IMR-90 (cell line): ENCODE measurements at regions not wholly inside any gene's neighbourhood (a gene's known extent, or its start where the extent isn't known, plus 50 kb on each side); places are given as distances from the start of the nearest gene placed in this dataset.

Experiments
- ATAC-seq: fragments of 200-7000 bp; cut with Tn5 transposase; 2 replicates; pipeline ENCODE4 v1.9.1; 2020; ENCODE audit warnings: low read depth, mild to moderate bottlenecking, moderate library complexity
- BruUV-seq: library from RNA; stranded (reverse); fragments of 400-500 nt; replicated peaks from 2 replicates; lab custom pipeline; 2021; lab: Mats Ljungman, UMichigan
- CTCF ChIA-PET: fragments of 300-600 bp; formaldehyde crosslinking; extraction: SDS; loops from one replicate; lab custom pipeline; 2021; ENCODE audit warnings: antibody characterized with exemption; lab: Yijun Ruan, JAX
- POLR2A ChIA-PET: fragments of 300-600 bp; sonication (Branson Sonifier 250); formaldehyde crosslinking; loops from one replicate; lab custom pipeline; 2022; ENCODE audit warnings: antibody characterized with exemption; ENCODE audit not compliant: unreplicated experiment; lab: Charles Lee
- DNase-seq: peaks from one replicate; pipeline ENCODE4 v3.0.0; 2013
- H2AFZ ChIP-seq: replicated peaks from 2 replicates; pipeline ENCODE3; 2013; ENCODE audit warnings: low read length, mild to moderate bottlenecking; ENCODE audit not compliant: poor library complexity
- H2AK5ac ChIP-seq: 2 replicates; pipeline ENCODE4 v1.6.1; 2013; ENCODE audit warnings: low read depth, low read length, inconsistent platforms
- H2AK9ac ChIP-seq: replicated peaks from 2 replicates; pipeline ENCODE3; 2013; ENCODE audit warnings: mild to moderate bottlenecking, low read depth, low read length, moderate library complexity; ENCODE audit not compliant: poor library complexity
- H2BK120ac ChIP-seq: 2 replicates; pipeline ENCODE4 v1.6.1; 2013; ENCODE audit warnings: low read depth, low read length, inconsistent platforms
- H2BK15ac ChIP-seq: 3 replicates; pipeline ENCODE4 v1.6.1; 2013; ENCODE audit warnings: low read depth, low read length, inconsistent platforms
- H2BK20ac ChIP-seq: 2 replicates; pipeline ENCODE4 v1.6.1; 2013; ENCODE audit warnings: low read depth, mild to moderate bottlenecking, inconsistent platforms, low read length, moderate library complexity
- H2BK5ac ChIP-seq: 2 replicates; pipeline ENCODE4 v1.6.1; 2013; ENCODE audit warnings: mild to moderate bottlenecking, low read depth, low read length, inconsistent platforms; ENCODE audit not compliant: poor library complexity, severe bottlenecking
- H3K14ac ChIP-seq: replicated peaks from 2 replicates; pipeline ENCODE4 v1.6.1; 2013; ENCODE audit warnings: low read depth, low read length, inconsistent platforms
- H3K18ac ChIP-seq: 2 replicates; pipeline ENCODE4 v1.6.1; 2013; ENCODE audit warnings: low read depth, low read length, control low read depth
- H3K23ac ChIP-seq: 2 replicates; pipeline ENCODE4 v1.6.1; 2013; ENCODE audit warnings: low read depth, low read length, inconsistent platforms
- H3K27ac ChIP-seq: 2 replicates; pipeline ENCODE4 v1.5.1; 2013; ENCODE audit warnings: mild to moderate bottlenecking, control low read depth, low read length; ENCODE audit not compliant: insufficient read depth
- H3K27me3 ChIP-seq: 2 replicates; pipeline ENCODE4 v1.6.1; 2013; ENCODE audit warnings: low read length; ENCODE audit not compliant: control insufficient read depth, insufficient read depth
- H3K36me3 ChIP-seq: 2 replicates; pipeline ENCODE4 v1.6.1; 2013; ENCODE audit warnings: low read length, mixed read lengths; ENCODE audit not compliant: control insufficient read depth, insufficient read depth
- H3K4ac ChIP-seq: 2 replicates; pipeline ENCODE4 v1.6.1; 2013; ENCODE audit warnings: low read depth, low read length, inconsistent platforms
- H3K4me1 ChIP-seq: 2 replicates; pipeline ENCODE4 v1.6.1; 2013; ENCODE audit warnings: low read length, mixed read lengths; ENCODE audit not compliant: control insufficient read depth, insufficient read depth
- H3K4me2 ChIP-seq: 2 replicates; pipeline ENCODE4 v1.6.1; 2013; ENCODE audit warnings: low read depth, mild to moderate bottlenecking, control low read depth, low read length, moderate library complexity
- H3K4me3 ChIP-seq: 2 replicates; pipeline ENCODE4 v1.5.1; 2013; ENCODE audit warnings: low read depth, mild to moderate bottlenecking, control low read depth, low read length, moderate library complexity; ENCODE audit not compliant: insufficient read depth
- H3K56ac ChIP-seq: 2 replicates; pipeline ENCODE4 v1.6.1; 2013; ENCODE audit warnings: low read length, inconsistent platforms; ENCODE audit not compliant: insufficient read depth; ENCODE audit errors: extremely low read depth
- H3K79me1 ChIP-seq, 2 experiments: 2 replicates each; pipeline ENCODE4 v1.6.1; 2013; ENCODE audit warnings: low read length in 2 of 2, inconsistent platforms in 1 of 2, low read depth in 1 of 2
- H3K9ac ChIP-seq: 2 replicates; pipeline ENCODE4 v1.6.1; 2013; ENCODE audit warnings: low read depth, low read length, control low read depth
- H3K9me1 ChIP-seq: 2 replicates; pipeline ENCODE4 v1.6.1; 2013; ENCODE audit warnings: low read length, inconsistent platforms; ENCODE audit not compliant: insufficient read depth
- H3K9me3 ChIP-seq: 2 replicates; pipeline ENCODE4 v1.6.1; 2013; ENCODE audit warnings: low read length; ENCODE audit not compliant: control insufficient read depth, insufficient read depth
- H4K20me1 ChIP-seq: 2 replicates; pipeline ENCODE4 v1.6.1; 2013; ENCODE audit warnings: low read length, inconsistent platforms; ENCODE audit not compliant: insufficient read depth
- H4K5ac ChIP-seq: 2 replicates; pipeline ENCODE4 v1.6.1; 2013; ENCODE audit warnings: mild to moderate bottlenecking, low read depth, low read length, control low read depth
- H4K8ac ChIP-seq, 2 experiments: 2 replicates each; pipeline ENCODE4 v1.6.1; 2013; ENCODE audit warnings: low read depth in 2 of 2, low read length in 2 of 2, control low read depth in 1 of 2, inconsistent platforms in 1 of 2
- H4K91ac ChIP-seq: 2 replicates; pipeline ENCODE4 v1.6.1; 2013; ENCODE audit warnings: low read depth, low read length, inconsistent platforms; ENCODE audit not compliant: insufficient read depth
- BHLHE40 ChIP-seq: fragments of 150-350 bp; IDR thresholded peaks from 2 replicates; pipeline ENCODE4 v1.6.1; 2016; ENCODE audit warnings: mild to moderate bottlenecking, low read depth, low read length
- CEBPB ChIP-seq: IDR thresholded peaks from 2 replicates; pipeline ENCODE4 v1.6.1; 2012; ENCODE audit warnings: low read depth, low read length, improper control_type of control experiment
- CHD1 ChIP-seq: IDR thresholded peaks from 2 replicates; pipeline ENCODE4 v1.6.1; 2012; ENCODE audit warnings: low read depth, low read length, improper control_type of control experiment
- CTCF ChIP-seq: conservative IDR thresholded peaks from 2 replicates; pipeline ENCODE4 v1.5.1; 2012; ENCODE audit warnings: mild to moderate bottlenecking, low read depth, low read length, improper control_type of control experiment
- ELK1 ChIP-seq: fragments of 150-350 bp; IDR thresholded peaks from 2 replicates; pipeline ENCODE4 v1.6.1; 2016; ENCODE audit warnings: low read depth, mild to moderate bottlenecking, low read length, moderate library complexity, borderline replicate concordance
- FOS ChIP-seq: fragments of 150-350 bp; IDR thresholded peaks from 2 replicates; pipeline ENCODE4 v1.6.1; 2016; ENCODE audit warnings: low read depth, low read length
- MAFK ChIP-seq: IDR thresholded peaks from 2 replicates; pipeline ENCODE4 v1.6.1; 2012; ENCODE audit warnings: low read depth, low read length, improper control_type of control experiment
- MAZ ChIP-seq: IDR thresholded peaks from 2 replicates; pipeline ENCODE4 v1.6.1; 2012; ENCODE audit warnings: low read depth, mild to moderate bottlenecking, low read length, improper control_type of control experiment, moderate library complexity, borderline replicate concordance
- MXI1 ChIP-seq: IDR thresholded peaks from 2 replicates; pipeline ENCODE4 v1.6.1; 2012; ENCODE audit warnings: low read depth, mild to moderate bottlenecking, low read length, moderate library complexity, borderline replicate concordance
- NFE2L2 ChIP-seq: fragments of 150-350 bp; IDR thresholded peaks from 2 replicates; pipeline ENCODE4 v1.6.1; 2016; ENCODE audit warnings: low read depth, mild to moderate bottlenecking, low read length
- POLR2A ChIP-seq: IDR thresholded peaks from 2 replicates; pipeline ENCODE4 v1.6.1; 2012; ENCODE audit warnings: mild to moderate bottlenecking, low read depth, low read length
- RAD21 ChIP-seq: IDR thresholded peaks from 2 replicates; pipeline ENCODE4 v1.6.1; 2012; ENCODE audit warnings: low read length, improper control_type of control experiment
- RCOR1 ChIP-seq: IDR thresholded peaks from 2 replicates; pipeline ENCODE4 v1.6.1; 2012; ENCODE audit warnings: mild to moderate bottlenecking, low read length, improper control_type of control experiment; ENCODE audit not compliant: insufficient replicate concordance
- RFX5 ChIP-seq: IDR thresholded peaks from 2 replicates; pipeline ENCODE4 v1.8.0; 2012; ENCODE audit warnings: low read depth, mild to moderate bottlenecking, low read length, moderate library complexity
- SMC3 ChIP-seq: fragments of 150-350 bp; IDR thresholded peaks from 2 replicates; pipeline ENCODE4 v1.6.1; 2016; ENCODE audit warnings: low read depth, mild to moderate bottlenecking, antibody characterized with exemption, low read length, moderate library complexity
- USF2 ChIP-seq: fragments of 150-350 bp; IDR thresholded peaks from 2 replicates; pipeline ENCODE4 v1.6.1; 2017; ENCODE audit warnings: mild to moderate bottlenecking, antibody characterized with exemption, low read length, low read depth
- WGBS, 2 experiments: methylation state at CpG; one replicate each; pipeline versions ENCODE4 v1.1.5 to v1.1.7; 2013; ENCODE audit warnings: missing lambda C conversion rate in 2 of 2; ENCODE audit not compliant: insufficient read length in 1 of 2; ENCODE audit errors: extremely low coverage in 2 of 2; 5-methylcytosine and 5-hydroxymethylcytosine counted together
- dilution Hi-C: fragments of 300-500 bp; cut with HindIII; formaldehyde crosslinking; loops from one replicate; pipeline ENCODE4 v1.14.3; 2018; ENCODE audit warnings: low sequenced_read_pairs; ENCODE audit not compliant: unreplicated experiment
- in situ Hi-C: fragments of 300-500 bp; cut with MboI; formaldehyde crosslinking; loops from 3 replicates; pipeline ENCODE4 v1.14.3; 2019; ENCODE audit warnings: low sequenced_read_pairs, inconsistent platforms, mixed read lengths
- intact Hi-C: fragments of 100-400 bp; cut with micrococcal nuclease; formaldehyde crosslinking; loops from 2 replicates; pipeline ENCODE4 v1.10.0; 2022

- in situ Hi-C loops: no loop called here
- TF ChIP-seq RFX5 (no peak), RAD21 (no peak), CHD1 (no peak), BHLHE40 (no peak), SMC3 (no peak), CTCF (no peak), CEBPB (no peak), MXI1 (no peak), NFE2L2 (no peak), MAFK (no peak), MAZ (no peak), USF2 (no peak), RCOR1 (no peak), POLR2A (no peak), FOS (no peak), ELK1 (no peak)
- Histone ChIP-seq H3K9me1 (0 out of 2 replicates have a peak, but pooled peaks cover 3% of the 10 kb centered on the region), H2BK120ac (no peak overlapping the region), H4K5ac (no peak overlapping the region), H2BK15ac (no peak overlapping the region), H3K4me3 (no peak overlapping the region), H2AK5ac (no peak overlapping the region), H4K8ac (no peak overlapping the region), H3K27ac (no peak overlapping the region), H2AFZ (no peak overlapping the region), H3K36me3 (no peaks in the 10 kb centered on the region), H4K91ac (no peak overlapping the region), H3K18ac (no peak overlapping the region), H3K4me2 (no peak overlapping the region), H3K27me3 (peaks cover 17% of the 10 kb centered on the region), H3K4me1 (peaks cover 4% of the 10 kb centered on the region; the same call in 1 of the 2 replicates), H3K56ac (no peak overlapping the region), H2BK20ac (no peak overlapping the region), H3K79me1 (no peaks in the 10 kb centered on the region), H3K4ac (no peak overlapping the region), H3K14ac (no peak overlapping the region), H3K23ac (no peak overlapping the region), H3K9ac (no peak overlapping the region), H2BK5ac (no peak overlapping the region), H2AK9ac (no peak overlapping the region), H4K20me1 (no peaks in the 10 kb centered on the region), H3K9me3 (no peaks in the 10 kb centered on the region)
- ATAC-seq (no peak), DNase-seq (no peak)
- 40% methylated on average over 1 of the region's 2 CpGs; no CpG with 5 or more reads in 1 of the 2 experiments for WGBS, 2 experiments
- CTCF ChIA-PET: no interaction called here
- BruUV-seq: no TSS peak
- intact Hi-C loops: no loop called here
- dilution Hi-C loops: no loop called here
- POLR2A ChIA-PET: no interaction called here
These were observed 318.3 kb downstream of the ENC1 start for GRCh38 chr5:74322191-74322590.
